Fibroblast of pulmonary artery (primary cell): ENCODE measurements at regions not wholly inside any gene's neighbourhood (a gene's known extent, or its start where the extent isn't known, plus 50 kb on each side); places are given as distances from the start of the nearest gene placed in this dataset.

Source experiments
- DNase-seq: peaks from one replicate; pipeline ENCODE4 v3.0.0-alpha.2; 2010; ENCODE audit warnings: low read depth
- H3K4me3 ChIP-seq: replicated peaks from 2 replicates; pipeline ENCODE4 v1.5.1; 2011; ENCODE audit warnings: low read depth, mild to moderate bottlenecking, control low read depth, low read length, moderate library complexity
- CTCF ChIP-seq: IDR thresholded peaks from 2 replicates; pipeline ENCODE4 v1.5.1; 2011; ENCODE audit warnings: mild to moderate bottlenecking, control low read depth, low read length, inconsistent platforms; ENCODE audit errors: missing control alignments

GRCh38 chr4:176945334-176945733, 152.6 kb upstream of the VEGFC start:
- no peak for TF ChIP-seq CTCF
- DNase-seq: peak; percentile 44
- H3K4me3 ChIP-seq: no peak overlapping the region

GRCh38 chr4:176949029-176949428, 156.3 kb upstream of the VEGFC start:
- H3K4me3 ChIP-seq: no peak overlapping the region
- DNase-seq: peak; percentile 90
- TF ChIP-seq CTCF: no peak

GRCh38 chr4:176953021-176953420, 160.3 kb upstream of the VEGFC start:
- no peak for DNase-seq
- TF ChIP-seq CTCF: no peak
- no peak overlapping the region for H3K4me3 ChIP-seq

- H3K4me3 ChIP-seq: no peak overlapping the region
- no peak for DNase-seq
- TF ChIP-seq CTCF: no peak
Measured at GRCh38 chr4:176957353-176958118, 164.8 kb upstream of the VEGFC start.

- no peak for DNase-seq
- H3K4me3 ChIP-seq: no peak overlapping the region
- TF ChIP-seq CTCF: no peak
Measured at GRCh38 chr4:176959980-176960379, 167.3 kb upstream of the VEGFC start.

GRCh38 chr4:176963121-176963520, 170.4 kb upstream of the VEGFC start:
- no peak for DNase-seq
- TF ChIP-seq CTCF: no peak

GRCh38 chr4:176964116-176964691, 171.5 kb upstream of the VEGFC start:
- no peak for DNase-seq
- peak; percentile 26 for TF ChIP-seq CTCF
- no peak overlapping the region for H3K4me3 ChIP-seq

More at GRCh38 chr4:176963121-176963520, 170.4 kb upstream of the VEGFC start:
- no peak overlapping the region for H3K4me3 ChIP-seq
